IMR-90 (cell line): ENCODE measurements at regions not wholly inside any gene's neighbourhood (a gene's known extent, or its start where the extent isn't known, plus 50 kb on each side); places are given as distances from the start of the nearest gene placed in this dataset.

Experiments
- ATAC-seq: fragments of 200-7000 bp; cut with Tn5 transposase; 2 replicates; pipeline ENCODE4 v1.9.1; 2020; ENCODE audit warnings: low read depth, mild to moderate bottlenecking, moderate library complexity
- BruUV-seq: library from RNA; stranded (reverse); fragments of 400-500 nt; replicated peaks from 2 replicates; lab custom pipeline; 2021; lab: Mats Ljungman, UMichigan
- CTCF ChIA-PET: fragments of 300-600 bp; formaldehyde crosslinking; extraction: SDS; loops from one replicate; lab custom pipeline; 2021; ENCODE audit warnings: antibody characterized with exemption; lab: Yijun Ruan, JAX
- POLR2A ChIA-PET: fragments of 300-600 bp; sonication (Branson Sonifier 250); formaldehyde crosslinking; loops from one replicate; lab custom pipeline; 2022; ENCODE audit warnings: antibody characterized with exemption; ENCODE audit not compliant: unreplicated experiment; lab: Charles Lee
- DNase-seq: peaks from one replicate; pipeline ENCODE4 v3.0.0; 2013
- H2AFZ ChIP-seq: replicated peaks from 2 replicates; pipeline ENCODE3; 2013; ENCODE audit warnings: low read length, mild to moderate bottlenecking; ENCODE audit not compliant: poor library complexity
- H2AK5ac ChIP-seq: 2 replicates; pipeline ENCODE4 v1.6.1; 2013; ENCODE audit warnings: low read depth, low read length, inconsistent platforms
- H2AK9ac ChIP-seq: replicated peaks from 2 replicates; pipeline ENCODE3; 2013; ENCODE audit warnings: mild to moderate bottlenecking, low read depth, low read length, moderate library complexity; ENCODE audit not compliant: poor library complexity
- H2BK120ac ChIP-seq: 2 replicates; pipeline ENCODE4 v1.6.1; 2013; ENCODE audit warnings: low read depth, low read length, inconsistent platforms
- H2BK15ac ChIP-seq: 3 replicates; pipeline ENCODE4 v1.6.1; 2013; ENCODE audit warnings: low read depth, low read length, inconsistent platforms
- H2BK20ac ChIP-seq: 2 replicates; pipeline ENCODE4 v1.6.1; 2013; ENCODE audit warnings: low read depth, mild to moderate bottlenecking, inconsistent platforms, low read length, moderate library complexity
- H2BK5ac ChIP-seq: 2 replicates; pipeline ENCODE4 v1.6.1; 2013; ENCODE audit warnings: mild to moderate bottlenecking, low read depth, low read length, inconsistent platforms; ENCODE audit not compliant: poor library complexity, severe bottlenecking
- H3K14ac ChIP-seq: replicated peaks from 2 replicates; pipeline ENCODE4 v1.6.1; 2013; ENCODE audit warnings: low read depth, low read length, inconsistent platforms
- H3K18ac ChIP-seq: 2 replicates; pipeline ENCODE4 v1.6.1; 2013; ENCODE audit warnings: low read depth, low read length, control low read depth
- H3K23ac ChIP-seq: 2 replicates; pipeline ENCODE4 v1.6.1; 2013; ENCODE audit warnings: low read depth, low read length, inconsistent platforms
- H3K27ac ChIP-seq: 2 replicates; pipeline ENCODE4 v1.5.1; 2013; ENCODE audit warnings: mild to moderate bottlenecking, control low read depth, low read length; ENCODE audit not compliant: insufficient read depth
- H3K27me3 ChIP-seq: 2 replicates; pipeline ENCODE4 v1.6.1; 2013; ENCODE audit warnings: low read length; ENCODE audit not compliant: control insufficient read depth, insufficient read depth
- H3K36me3 ChIP-seq: 2 replicates; pipeline ENCODE4 v1.6.1; 2013; ENCODE audit warnings: low read length, mixed read lengths; ENCODE audit not compliant: control insufficient read depth, insufficient read depth
- H3K4ac ChIP-seq: 2 replicates; pipeline ENCODE4 v1.6.1; 2013; ENCODE audit warnings: low read depth, low read length, inconsistent platforms
- H3K4me1 ChIP-seq: 2 replicates; pipeline ENCODE4 v1.6.1; 2013; ENCODE audit warnings: low read length, mixed read lengths; ENCODE audit not compliant: control insufficient read depth, insufficient read depth
- H3K4me2 ChIP-seq: 2 replicates; pipeline ENCODE4 v1.6.1; 2013; ENCODE audit warnings: low read depth, mild to moderate bottlenecking, control low read depth, low read length, moderate library complexity
- H3K4me3 ChIP-seq: 2 replicates; pipeline ENCODE4 v1.5.1; 2013; ENCODE audit warnings: low read depth, mild to moderate bottlenecking, control low read depth, low read length, moderate library complexity; ENCODE audit not compliant: insufficient read depth
- H3K56ac ChIP-seq: 2 replicates; pipeline ENCODE4 v1.6.1; 2013; ENCODE audit warnings: low read length, inconsistent platforms; ENCODE audit not compliant: insufficient read depth; ENCODE audit errors: extremely low read depth
- H3K79me1 ChIP-seq, 2 experiments: 2 replicates each; pipeline ENCODE4 v1.6.1; 2013; ENCODE audit warnings: low read length in 2 of 2, inconsistent platforms in 1 of 2, low read depth in 1 of 2
- H3K9ac ChIP-seq: 2 replicates; pipeline ENCODE4 v1.6.1; 2013; ENCODE audit warnings: low read depth, low read length, control low read depth
- H3K9me1 ChIP-seq: 2 replicates; pipeline ENCODE4 v1.6.1; 2013; ENCODE audit warnings: low read length, inconsistent platforms; ENCODE audit not compliant: insufficient read depth
- H3K9me3 ChIP-seq: 2 replicates; pipeline ENCODE4 v1.6.1; 2013; ENCODE audit warnings: low read length; ENCODE audit not compliant: control insufficient read depth, insufficient read depth
- H4K20me1 ChIP-seq: 2 replicates; pipeline ENCODE4 v1.6.1; 2013; ENCODE audit warnings: low read length, inconsistent platforms; ENCODE audit not compliant: insufficient read depth
- H4K5ac ChIP-seq: 2 replicates; pipeline ENCODE4 v1.6.1; 2013; ENCODE audit warnings: mild to moderate bottlenecking, low read depth, low read length, control low read depth
- H4K8ac ChIP-seq, 2 experiments: 2 replicates each; pipeline ENCODE4 v1.6.1; 2013; ENCODE audit warnings: low read depth in 2 of 2, low read length in 2 of 2, control low read depth in 1 of 2, inconsistent platforms in 1 of 2
- H4K91ac ChIP-seq: 2 replicates; pipeline ENCODE4 v1.6.1; 2013; ENCODE audit warnings: low read depth, low read length, inconsistent platforms; ENCODE audit not compliant: insufficient read depth
- BHLHE40 ChIP-seq: fragments of 150-350 bp; IDR thresholded peaks from 2 replicates; pipeline ENCODE4 v1.6.1; 2016; ENCODE audit warnings: mild to moderate bottlenecking, low read depth, low read length
- CEBPB ChIP-seq: IDR thresholded peaks from 2 replicates; pipeline ENCODE4 v1.6.1; 2012; ENCODE audit warnings: low read depth, low read length, improper control_type of control experiment
- CHD1 ChIP-seq: IDR thresholded peaks from 2 replicates; pipeline ENCODE4 v1.6.1; 2012; ENCODE audit warnings: low read depth, low read length, improper control_type of control experiment
- CTCF ChIP-seq: conservative IDR thresholded peaks from 2 replicates; pipeline ENCODE4 v1.5.1; 2012; ENCODE audit warnings: mild to moderate bottlenecking, low read depth, low read length, improper control_type of control experiment
- ELK1 ChIP-seq: fragments of 150-350 bp; IDR thresholded peaks from 2 replicates; pipeline ENCODE4 v1.6.1; 2016; ENCODE audit warnings: low read depth, mild to moderate bottlenecking, low read length, moderate library complexity, borderline replicate concordance
- FOS ChIP-seq: fragments of 150-350 bp; IDR thresholded peaks from 2 replicates; pipeline ENCODE4 v1.6.1; 2016; ENCODE audit warnings: low read depth, low read length
- MAFK ChIP-seq: IDR thresholded peaks from 2 replicates; pipeline ENCODE4 v1.6.1; 2012; ENCODE audit warnings: low read depth, low read length, improper control_type of control experiment
- MAZ ChIP-seq: IDR thresholded peaks from 2 replicates; pipeline ENCODE4 v1.6.1; 2012; ENCODE audit warnings: low read depth, mild to moderate bottlenecking, low read length, improper control_type of control experiment, moderate library complexity, borderline replicate concordance
- MXI1 ChIP-seq: IDR thresholded peaks from 2 replicates; pipeline ENCODE4 v1.6.1; 2012; ENCODE audit warnings: low read depth, mild to moderate bottlenecking, low read length, moderate library complexity, borderline replicate concordance
- NFE2L2 ChIP-seq: fragments of 150-350 bp; IDR thresholded peaks from 2 replicates; pipeline ENCODE4 v1.6.1; 2016; ENCODE audit warnings: low read depth, mild to moderate bottlenecking, low read length
- POLR2A ChIP-seq: IDR thresholded peaks from 2 replicates; pipeline ENCODE4 v1.6.1; 2012; ENCODE audit warnings: mild to moderate bottlenecking, low read depth, low read length
- RAD21 ChIP-seq: IDR thresholded peaks from 2 replicates; pipeline ENCODE4 v1.6.1; 2012; ENCODE audit warnings: low read length, improper control_type of control experiment
- RCOR1 ChIP-seq: IDR thresholded peaks from 2 replicates; pipeline ENCODE4 v1.6.1; 2012; ENCODE audit warnings: mild to moderate bottlenecking, low read length, improper control_type of control experiment; ENCODE audit not compliant: insufficient replicate concordance
- RFX5 ChIP-seq: IDR thresholded peaks from 2 replicates; pipeline ENCODE4 v1.8.0; 2012; ENCODE audit warnings: low read depth, mild to moderate bottlenecking, low read length, moderate library complexity
- SMC3 ChIP-seq: fragments of 150-350 bp; IDR thresholded peaks from 2 replicates; pipeline ENCODE4 v1.6.1; 2016; ENCODE audit warnings: low read depth, mild to moderate bottlenecking, antibody characterized with exemption, low read length, moderate library complexity
- USF2 ChIP-seq: fragments of 150-350 bp; IDR thresholded peaks from 2 replicates; pipeline ENCODE4 v1.6.1; 2017; ENCODE audit warnings: mild to moderate bottlenecking, antibody characterized with exemption, low read length, low read depth
- WGBS, 2 experiments: methylation state at CpG; one replicate each; pipeline versions ENCODE4 v1.1.5 to v1.1.7; 2013; ENCODE audit warnings: missing lambda C conversion rate in 2 of 2; ENCODE audit not compliant: insufficient read length in 1 of 2; ENCODE audit errors: extremely low coverage in 2 of 2; 5-methylcytosine and 5-hydroxymethylcytosine counted together
- dilution Hi-C: fragments of 300-500 bp; cut with HindIII; formaldehyde crosslinking; loops from one replicate; pipeline ENCODE4 v1.14.3; 2018; ENCODE audit warnings: low sequenced_read_pairs; ENCODE audit not compliant: unreplicated experiment
- in situ Hi-C: fragments of 300-500 bp; cut with MboI; formaldehyde crosslinking; loops from 3 replicates; pipeline ENCODE4 v1.14.3; 2019; ENCODE audit warnings: low sequenced_read_pairs, inconsistent platforms, mixed read lengths
- intact Hi-C: fragments of 100-400 bp; cut with micrococcal nuclease; formaldehyde crosslinking; loops from 2 replicates; pipeline ENCODE4 v1.10.0; 2022

GRCh38 chr2:38448692-38449410, 71.8 kb upstream of the ATL2 start:
- no peak overlapping the region for H4K5ac ChIP-seq
- no peaks in the 10 kb centered on the region for H3K79me1 ChIP-seq
- no peak overlapping the region for H3K4me2 ChIP-seq
- CTCF ChIA-PET: interaction anchor here (1.2 kb wide), 1 partner anchor 14 kb away, joined by 3 read pairs; no protein-coding TSS in a partner anchor
- DNase-seq (no peak), ATAC-seq (no peak)
- no peak for TF ChIP-seq POLR2A
- TF ChIP-seq USF2: no peak
- TF ChIP-seq SMC3: no peak
- no peak for TF ChIP-seq RCOR1
- no peak for TF ChIP-seq ELK1
- no peak for TF ChIP-seq NFE2L2
- no peak for TF ChIP-seq RAD21
- no peak for TF ChIP-seq CHD1
- no peak for TF ChIP-seq MAFK
- TF ChIP-seq CTCF: no peak
- TF ChIP-seq MAZ: no peak
- TF ChIP-seq CEBPB: no peak
- TF ChIP-seq FOS: no peak
- no peak for TF ChIP-seq RFX5
- TF ChIP-seq BHLHE40: no peak
- TF ChIP-seq MXI1: no peak
- H3K9ac ChIP-seq: no peak overlapping the region
- H3K4me3 ChIP-seq: no peak overlapping the region
- H3K9me3 ChIP-seq: no peaks in the 10 kb centered on the region
- H4K91ac ChIP-seq: no peak overlapping the region
- H2BK20ac ChIP-seq: no peak overlapping the region
- no peak overlapping the region for H3K23ac ChIP-seq
- H2AK9ac ChIP-seq: no peak overlapping the region
- 63% methylated on average over 1 of the region's 6 CpGs; no CpG with 5 or more reads in 1 of the 2 experiments for WGBS, 2 experiments
- BruUV-seq: no TSS peak
- no peaks in the 10 kb centered on the region for H3K9me1 ChIP-seq
- no peak overlapping the region for H3K4ac ChIP-seq
- no peak overlapping the region for H4K8ac ChIP-seq
- H2BK120ac ChIP-seq: no peak overlapping the region
- in situ Hi-C loops (no loop called here), intact Hi-C loops (no loop called here), dilution Hi-C loops (no loop called here)
- H3K56ac ChIP-seq: no peak overlapping the region
- H2BK5ac ChIP-seq: no peak overlapping the region
- no peak overlapping the region for H3K18ac ChIP-seq
- no peak overlapping the region for H3K14ac ChIP-seq
- no peak overlapping the region for H2BK15ac ChIP-seq
- H3K36me3 ChIP-seq: no peaks in the 10 kb centered on the region
- H3K27ac ChIP-seq: no peak overlapping the region
- POLR2A ChIA-PET: no interaction called here
- H3K27me3 ChIP-seq: peaks cover 51% of the 10 kb centered on the region
- no peaks in the 10 kb centered on the region for H3K4me1 ChIP-seq
- no peak overlapping the region for H2AK5ac ChIP-seq
- H4K20me1 ChIP-seq: no peaks in the 10 kb centered on the region
- no peak overlapping the region for H2AFZ ChIP-seq
